OCI-LY3 (cell line): ENCODE measurements at regions not wholly inside any gene's neighbourhood (a gene's known extent, or its start where the extent isn't known, plus 50 kb on each side); places are given as distances from the start of the nearest gene placed in this dataset.

Experiments used
- EZH2phosphoT487 ChIP-seq: fragments of 200-600 bp; shearing (Covaris generic); IDR thresholded peaks from 2 replicates; pipeline ENCODE4 v1.6.1; 2018; ENCODE audit warnings: antibody characterized with exemption, mixed run types, low read depth
- TF ChIP-seq, protein P1 (sequence below): fragments of 200-600, 300-600 bp; sonication (generic); IDR thresholded peaks from 2 replicates; pipeline ENCODE4 v1.5.1; 2014; ENCODE audit warnings: antibody characterized with exemption, low read length, low read depth

DNA sequence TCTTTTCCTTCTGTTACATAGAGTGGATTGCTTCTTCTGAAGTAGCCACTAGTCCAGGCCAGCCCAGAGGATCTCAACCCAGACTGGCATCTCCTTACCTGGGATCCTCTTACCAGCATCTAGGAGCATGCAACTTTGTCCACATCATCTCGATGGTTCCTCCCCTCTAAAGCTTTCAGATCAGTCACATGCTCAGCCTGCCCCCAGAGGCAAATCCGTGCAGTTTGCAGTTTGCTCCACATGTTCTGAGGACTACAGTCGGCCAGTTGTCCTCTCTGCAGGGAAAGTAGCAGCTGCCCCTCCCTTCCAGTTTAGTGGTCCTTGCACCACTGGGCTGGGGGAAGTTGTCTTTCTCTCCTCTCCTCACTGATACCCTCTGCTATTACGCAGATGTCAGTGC, 259.8 kb upstream of the APCDD1 start:
- TF ChIP-seq, protein P1, sequence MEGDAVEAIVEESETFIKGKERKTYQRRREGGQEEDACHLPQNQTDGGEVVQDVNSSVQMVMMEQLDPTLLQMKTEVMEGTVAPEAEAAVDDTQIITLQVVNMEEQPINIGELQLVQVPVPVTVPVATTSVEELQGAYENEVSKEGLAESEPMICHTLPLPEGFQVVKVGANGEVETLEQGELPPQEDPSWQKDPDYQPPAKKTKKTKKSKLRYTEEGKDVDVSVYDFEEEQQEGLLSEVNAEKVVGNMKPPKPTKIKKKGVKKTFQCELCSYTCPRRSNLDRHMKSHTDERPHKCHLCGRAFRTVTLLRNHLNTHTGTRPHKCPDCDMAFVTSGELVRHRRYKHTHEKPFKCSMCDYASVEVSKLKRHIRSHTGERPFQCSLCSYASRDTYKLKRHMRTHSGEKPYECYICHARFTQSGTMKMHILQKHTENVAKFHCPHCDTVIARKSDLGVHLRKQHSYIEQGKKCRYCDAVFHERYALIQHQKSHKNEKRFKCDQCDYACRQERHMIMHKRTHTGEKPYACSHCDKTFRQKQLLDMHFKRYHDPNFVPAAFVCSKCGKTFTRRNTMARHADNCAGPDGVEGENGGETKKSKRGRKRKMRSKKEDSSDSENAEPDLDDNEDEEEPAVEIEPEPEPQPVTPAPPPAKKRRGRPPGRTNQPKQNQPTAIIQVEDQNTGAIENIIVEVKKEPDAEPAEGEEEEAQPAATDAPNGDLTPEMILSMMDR: no peak
- no peak for TF ChIP-seq EZH2phosphoT487
